ENCODE measurements at regions not wholly inside any gene's neighbourhood (a gene's known extent, or its start where the extent isn't known, plus 50 kb on each side); places are given as distances from the start of the nearest gene placed in this dataset.

- Mint-ChIP-seq H3K36me3 (ENCODE audit: insufficient read depth) (no peaks in the 10 kb centered on the region), H3K4me1 (no peaks in the 10 kb centered on the region), H3K27ac (ENCODE audit: low read depth) (no peak overlapping the region), H3K9me3 (no peaks in the 10 kb centered on the region), H3K4me3 (no peak overlapping the region), H3K27me3 (peaks cover 62% of the 10 kb centered on the region)
- DNase-seq (ENCODE audit: low spot score in 2 of 2) (no peak), ATAC-seq (replicated peaks; ENCODE audit: extremely low read depth, poor library complexity, severe bottlenecking) (no peak)
Observed at GRCh38 chr20:23200914-23201313, 114.8 kb upstream of the CD93 start.

- Mint-ChIP-seq H3K4me1 (no peaks in the 10 kb centered on the region), H3K27me3 (peaks cover 62% of the 10 kb centered on the region), H3K9me3 (no peaks in the 10 kb centered on the region), H3K27ac (ENCODE audit: low read depth) (no peak overlapping the region), H3K36me3 (ENCODE audit: insufficient read depth) (no peaks in the 10 kb centered on the region), H3K4me3 (no peak overlapping the region)
- no peak for DNase-seq (ENCODE audit: low spot score in 2 of 2)
- ATAC-seq (replicated peaks; ENCODE audit: extremely low read depth, poor library complexity, severe bottlenecking), result no peak
Observed at GRCh38 chr20:23200413-23200812, 114.3 kb upstream of the CD93 start.

GRCh38 chr20:23199356-23199755 is 113.2 kb upstream of the CD93 start:
- no peaks in the 10 kb centered on the region for H3K9me3 Mint-ChIP-seq
- H3K27me3 Mint-ChIP-seq, result peaks cover 52% of the 10 kb centered on the region
- no peaks in the 10 kb centered on the region for H3K4me1 Mint-ChIP-seq
- H3K27ac Mint-ChIP-seq (ENCODE audit: low read depth), result no peak overlapping the region
- no peaks in the 10 kb centered on the region for H3K36me3 Mint-ChIP-seq (ENCODE audit: insufficient read depth)
- ATAC-seq (replicated peaks; ENCODE audit: extremely low read depth, poor library complexity, severe bottlenecking), result no peak
- DNase-seq (ENCODE audit: low spot score in 2 of 2), result no peak
- no peak overlapping the region for H3K4me3 Mint-ChIP-seq

GRCh38 chr20:23198815-23199214 is 112.7 kb upstream of the CD93 start:
- Mint-ChIP-seq H3K9me3 (no peaks in the 10 kb centered on the region), H3K27me3 (peaks cover 50% of the 10 kb centered on the region), H3K4me1 (no peaks in the 10 kb centered on the region), H3K27ac (ENCODE audit: low read depth) (no peak overlapping the region), H3K36me3 (ENCODE audit: insufficient read depth) (no peaks in the 10 kb centered on the region), H3K4me3 (no peak overlapping the region)
- ATAC-seq (replicated peaks; ENCODE audit: extremely low read depth, poor library complexity, severe bottlenecking), result no peak
- no peak for DNase-seq (ENCODE audit: low spot score in 2 of 2)

GRCh38 chr20:23197836-23198235 is 111.7 kb upstream of the CD93 start:
- no peak overlapping the region for H3K4me3 Mint-ChIP-seq
- DNase-seq (ENCODE audit: low spot score in 2 of 2), result no peak

GRCh38 chr20:23195636-23196035 is 109.5 kb upstream of the CD93 start:
- ATAC-seq (replicated peaks; ENCODE audit: extremely low read depth, poor library complexity, severe bottlenecking) (no peak), DNase-seq (ENCODE audit: low spot score in 2 of 2) (no peak)
- Mint-ChIP-seq H3K4me1 (no peaks in the 10 kb centered on the region), H3K36me3 (ENCODE audit: insufficient read depth) (no peaks in the 10 kb centered on the region), H3K4me3 (no peak overlapping the region), H3K27ac (ENCODE audit: low read depth) (no peak overlapping the region), H3K9me3 (no peaks in the 10 kb centered on the region), H3K27me3 (peaks cover 24% of the 10 kb centered on the region)

More at GRCh38 chr20:23197836-23198235, 111.7 kb upstream of the CD93 start:
- peaks cover 42% of the 10 kb centered on the region for H3K27me3 Mint-ChIP-seq
- no peaks in the 10 kb centered on the region for H3K36me3 Mint-ChIP-seq (ENCODE audit: insufficient read depth)
- H3K27ac Mint-ChIP-seq (ENCODE audit: low read depth), result no peak overlapping the region
- no peaks in the 10 kb centered on the region for H3K4me1 Mint-ChIP-seq
- no peaks in the 10 kb centered on the region for H3K9me3 Mint-ChIP-seq
- ATAC-seq (replicated peaks; ENCODE audit: extremely low read depth, poor library complexity, severe bottlenecking), result no peak

- no peaks in the 10 kb centered on the region for H3K9me3 Mint-ChIP-seq
- ATAC-seq (replicated peaks; ENCODE audit: extremely low read depth, poor library complexity, severe bottlenecking), result no peak
Observed at GRCh38 chr20:23193801-23194384, 107.8 kb upstream of the CD93 start.

GRCh38 chr20:23192469-23192868 is 106.3 kb upstream of the CD93 start:
- Mint-ChIP-seq H3K4me1 (no peaks in the 10 kb centered on the region), H3K27ac (ENCODE audit: low read depth) (no peak overlapping the region), H3K4me3 (no peak overlapping the region), H3K9me3 (no peaks in the 10 kb centered on the region), H3K36me3 (ENCODE audit: insufficient read depth) (no peaks in the 10 kb centered on the region), H3K27me3 (no peaks in the 10 kb centered on the region)
- ATAC-seq (replicated peaks; ENCODE audit: extremely low read depth, poor library complexity, severe bottlenecking) (no peak), DNase-seq (ENCODE audit: low spot score in 2 of 2) (no peak)

More at GRCh38 chr20:23193801-23194384, 107.8 kb upstream of the CD93 start:
- H3K36me3 Mint-ChIP-seq (ENCODE audit: insufficient read depth), result no peaks in the 10 kb centered on the region
- H3K4me3 Mint-ChIP-seq, result no peak overlapping the region
- H3K27me3 Mint-ChIP-seq, result peaks cover 11% of the 10 kb centered on the region
- no peak for DNase-seq (ENCODE audit: low spot score in 2 of 2)
- H3K27ac Mint-ChIP-seq (ENCODE audit: low read depth), result no peak overlapping the region
- H3K4me1 Mint-ChIP-seq, result no peaks in the 10 kb centered on the region

- Mint-ChIP-seq H3K27ac (ENCODE audit: low read depth) (no peak overlapping the region), H3K4me3 (no peak overlapping the region), H3K9me3 (no peaks in the 10 kb centered on the region), H3K4me1 (no peaks in the 10 kb centered on the region), H3K27me3 (no peaks in the 10 kb centered on the region), H3K36me3 (ENCODE audit: insufficient read depth) (no peaks in the 10 kb centered on the region)
- ATAC-seq (replicated peaks; ENCODE audit: extremely low read depth, poor library complexity, severe bottlenecking) (no peak), DNase-seq (ENCODE audit: low spot score in 2 of 2) (no peak)
Observed at GRCh38 chr20:23190557-23190956, 104.4 kb upstream of the CD93 start.

GRCh38 chr20:23189854-23190253 is 103.7 kb upstream of the CD93 start:
- H3K27me3 Mint-ChIP-seq, result no peaks in the 10 kb centered on the region
- no peak for ATAC-seq (replicated peaks; ENCODE audit: extremely low read depth, poor library complexity, severe bottlenecking)
- H3K27ac Mint-ChIP-seq (ENCODE audit: low read depth), result no peak overlapping the region
- no peaks in the 10 kb centered on the region for H3K9me3 Mint-ChIP-seq
- H3K4me1 Mint-ChIP-seq, result no peaks in the 10 kb centered on the region
- DNase-seq (ENCODE audit: low spot score in 2 of 2), result no peak
- H3K4me3 Mint-ChIP-seq, result no peak overlapping the region
- no peaks in the 10 kb centered on the region for H3K36me3 Mint-ChIP-seq (ENCODE audit: insufficient read depth)

- no peaks in the 10 kb centered on the region for H3K27me3 Mint-ChIP-seq
- no peak overlapping the region for H3K27ac Mint-ChIP-seq (ENCODE audit: low read depth)
- ATAC-seq (replicated peaks; ENCODE audit: extremely low read depth, poor library complexity, severe bottlenecking) (no peak), DNase-seq (ENCODE audit: low spot score in 2 of 2) (no peak)
- no peak overlapping the region for H3K4me3 Mint-ChIP-seq
- no peaks in the 10 kb centered on the region for H3K9me3 Mint-ChIP-seq
- no peaks in the 10 kb centered on the region for H3K4me1 Mint-ChIP-seq
- no peaks in the 10 kb centered on the region for H3K36me3 Mint-ChIP-seq (ENCODE audit: insufficient read depth)
Observed at GRCh38 chr20:23189341-23189740, 103.2 kb upstream of the CD93 start.

- ATAC-seq (replicated peaks; ENCODE audit: extremely low read depth, poor library complexity, severe bottlenecking), result no peak
- Mint-ChIP-seq H3K9me3 (no peaks in the 10 kb centered on the region), H3K27me3 (no peaks in the 10 kb centered on the region)
Observed at GRCh38 chr20:23188377-23189169, 102.4 kb upstream of the CD93 start.

GRCh38 chr20:23187751-23188150 is 101.6 kb upstream of the CD93 start:
- H3K4me1 Mint-ChIP-seq, result no peaks in the 10 kb centered on the region
- no peak overlapping the region for H3K4me3 Mint-ChIP-seq
- DNase-seq (ENCODE audit: low spot score in 2 of 2) (no peak), ATAC-seq (replicated peaks; ENCODE audit: extremely low read depth, poor library complexity, severe bottlenecking) (no peak)
- H3K27ac Mint-ChIP-seq (ENCODE audit: low read depth), result no peak overlapping the region
- H3K27me3 Mint-ChIP-seq, result no peaks in the 10 kb centered on the region
- no peaks in the 10 kb centered on the region for H3K36me3 Mint-ChIP-seq (ENCODE audit: insufficient read depth)
- H3K9me3 Mint-ChIP-seq, result no peaks in the 10 kb centered on the region

More at GRCh38 chr20:23188377-23189169, 102.4 kb upstream of the CD93 start:
- Mint-ChIP-seq H3K36me3 (ENCODE audit: insufficient read depth) (no peaks in the 10 kb centered on the region), H3K4me3 (no peak overlapping the region), H3K27ac (ENCODE audit: low read depth) (no peak overlapping the region), H3K4me1 (no peaks in the 10 kb centered on the region)
- no peak for DNase-seq (ENCODE audit: low spot score in 2 of 2)
